ENCODE measurements at regions not wholly inside any gene's neighbourhood (a gene's known extent, or its start where the extent isn't known, plus 50 kb on each side); places are given as distances from the start of the nearest gene placed in this dataset.

DNA sequence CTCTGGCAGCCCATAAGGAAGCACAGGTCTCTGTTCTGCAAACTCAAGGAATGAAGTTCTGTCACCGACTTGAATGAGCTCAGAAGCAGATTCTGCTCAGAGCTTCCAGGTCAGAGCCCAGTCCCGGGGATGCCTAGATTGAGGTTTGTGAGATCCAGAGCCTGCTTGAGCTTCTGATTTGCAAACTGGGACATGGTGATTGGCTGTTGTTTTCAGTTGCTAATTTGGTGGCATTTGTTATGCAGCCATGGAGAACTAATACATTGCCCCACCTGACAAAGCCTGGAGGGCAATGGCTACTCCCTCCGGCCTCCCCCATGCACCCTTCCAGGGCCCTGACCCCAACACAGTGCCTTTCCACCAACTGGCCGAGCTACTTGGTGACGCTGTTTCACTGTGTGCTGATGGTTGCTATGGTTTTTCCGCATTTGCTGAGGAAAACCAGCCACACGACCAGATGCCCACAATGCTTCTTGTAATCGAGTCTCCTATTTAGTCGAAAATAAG is 379.5 kb upstream of the ATP10A start:
- Histone ChIP-seq H3K36me3 (no peaks in the 10 kb centered on the region), H3K27ac (no peak overlapping the region), H3K4me1 (no peaks in the 10 kb centered on the region), H3K9me3 (peaks cover 0 to 17% (median 0%) of the 10 kb centered on the region in 11 donors), H3K4me3 (no peak overlapping the region), H3K27me3 (no peaks in the 10 kb centered on the region)
- TF ChIP-seq, protein P1, sequence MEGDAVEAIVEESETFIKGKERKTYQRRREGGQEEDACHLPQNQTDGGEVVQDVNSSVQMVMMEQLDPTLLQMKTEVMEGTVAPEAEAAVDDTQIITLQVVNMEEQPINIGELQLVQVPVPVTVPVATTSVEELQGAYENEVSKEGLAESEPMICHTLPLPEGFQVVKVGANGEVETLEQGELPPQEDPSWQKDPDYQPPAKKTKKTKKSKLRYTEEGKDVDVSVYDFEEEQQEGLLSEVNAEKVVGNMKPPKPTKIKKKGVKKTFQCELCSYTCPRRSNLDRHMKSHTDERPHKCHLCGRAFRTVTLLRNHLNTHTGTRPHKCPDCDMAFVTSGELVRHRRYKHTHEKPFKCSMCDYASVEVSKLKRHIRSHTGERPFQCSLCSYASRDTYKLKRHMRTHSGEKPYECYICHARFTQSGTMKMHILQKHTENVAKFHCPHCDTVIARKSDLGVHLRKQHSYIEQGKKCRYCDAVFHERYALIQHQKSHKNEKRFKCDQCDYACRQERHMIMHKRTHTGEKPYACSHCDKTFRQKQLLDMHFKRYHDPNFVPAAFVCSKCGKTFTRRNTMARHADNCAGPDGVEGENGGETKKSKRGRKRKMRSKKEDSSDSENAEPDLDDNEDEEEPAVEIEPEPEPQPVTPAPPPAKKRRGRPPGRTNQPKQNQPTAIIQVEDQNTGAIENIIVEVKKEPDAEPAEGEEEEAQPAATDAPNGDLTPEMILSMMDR (IDR thresholded peaks at IDR 0.05), result no peak
- 68 to 78% methylated on average over 9 of the region's 9 CpGs for WGBS, 2 donors
- ATAC-seq (no peak), DNase-seq (no peak)
- intact Hi-C loops (cut with DNase I), result no loop called here

DNA sequence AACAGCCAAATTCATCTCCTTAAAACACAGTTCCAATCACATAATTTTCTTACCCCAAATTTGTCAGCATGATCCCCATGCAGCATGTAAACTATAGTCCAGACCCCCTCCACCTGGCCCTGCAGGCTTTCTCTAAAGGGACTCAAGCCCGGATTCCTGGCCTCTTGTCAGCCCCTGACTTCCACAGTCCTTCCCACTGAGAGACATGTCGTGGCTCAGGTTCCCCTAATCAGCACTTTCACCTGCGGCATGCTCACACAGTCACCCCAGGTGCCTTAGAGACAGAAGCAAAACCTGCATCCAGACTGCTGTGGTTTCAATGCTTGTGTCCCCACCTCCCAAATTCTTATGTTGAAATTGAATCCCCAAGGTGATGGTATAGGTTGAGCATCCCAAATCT is 372.7 kb upstream of the ATP10A start:
- TF ChIP-seq, protein P1 (IDR thresholded peaks at IDR 0.05), result no peak

DNA sequence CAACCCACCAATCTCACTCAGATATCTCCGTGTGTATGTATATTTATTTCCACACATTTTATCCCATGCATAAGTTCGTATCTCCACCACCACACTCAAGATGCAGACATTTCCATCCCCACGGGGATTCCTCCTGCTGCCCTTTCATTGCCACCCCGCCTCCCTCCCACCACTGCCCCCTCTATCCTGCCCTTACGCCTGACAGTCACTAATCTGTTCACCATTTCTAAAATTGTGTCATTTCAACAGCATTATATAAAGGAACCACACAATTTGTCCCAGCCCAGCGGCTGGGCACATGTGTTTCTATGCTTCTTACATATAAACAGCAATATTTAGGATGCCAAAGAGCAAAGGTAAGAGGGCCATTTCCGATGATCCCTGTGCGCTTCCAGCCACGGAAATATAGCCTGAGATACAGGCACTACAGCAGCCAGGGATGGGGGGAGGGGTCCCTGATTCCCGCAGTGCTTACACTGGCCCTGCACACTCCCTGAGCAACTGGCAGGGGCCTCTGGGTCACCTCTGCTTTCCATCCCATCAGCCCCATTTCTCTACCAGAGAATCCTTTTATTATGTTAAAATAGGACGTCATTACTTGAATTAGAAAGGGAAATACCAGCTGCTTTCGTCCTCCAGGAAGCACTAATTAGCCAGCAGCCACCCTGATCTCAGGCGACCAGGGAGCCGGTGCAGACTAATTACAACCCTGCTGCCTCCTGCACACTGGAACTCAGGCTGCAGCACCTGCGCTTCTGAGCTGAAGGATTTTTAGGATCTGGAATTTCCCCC is 372.0 kb upstream of the ATP10A start:
- DNase-seq (no peak), ATAC-seq (no peak)
- Histone ChIP-seq H3K9me3 (peaks cover 0 to 6% (median 0%) of the 10 kb centered on the region in 11 donors), H3K36me3 (no peaks in the 10 kb centered on the region), H3K27ac (no peak overlapping the region), H3K27me3 (no peaks in the 10 kb centered on the region), H3K4me1 (no peaks in the 10 kb centered on the region), H3K4me3 (no peak overlapping the region)
- intact Hi-C loops (cut with DNase I), result no loop called here
- WGBS, 2 donors, result 31 to 36% methylated on average over 15 of the region's 15 CpGs
- TF ChIP-seq, protein P1 (IDR thresholded peaks at IDR 0.05), result no peak

More for the DNA sequence above, 372.7 kb upstream of the ATP10A start:
- Histone ChIP-seq H3K4me1 (no peaks in the 10 kb centered on the region), H3K27ac (no peak overlapping the region), H3K4me3 (no peak overlapping the region), H3K9me3 (peaks cover 0 to 9% (median 0%) of the 10 kb centered on the region in 11 donors), H3K36me3 (no peaks in the 10 kb centered on the region), H3K27me3 (no peaks in the 10 kb centered on the region)
- intact Hi-C loops (cut with DNase I), result no loop called here
- ATAC-seq, result no peak
- no peak for DNase-seq
- WGBS, 2 donors, result 31 to 45% methylated on average over 3 of the region's 3 CpGs

DNA sequence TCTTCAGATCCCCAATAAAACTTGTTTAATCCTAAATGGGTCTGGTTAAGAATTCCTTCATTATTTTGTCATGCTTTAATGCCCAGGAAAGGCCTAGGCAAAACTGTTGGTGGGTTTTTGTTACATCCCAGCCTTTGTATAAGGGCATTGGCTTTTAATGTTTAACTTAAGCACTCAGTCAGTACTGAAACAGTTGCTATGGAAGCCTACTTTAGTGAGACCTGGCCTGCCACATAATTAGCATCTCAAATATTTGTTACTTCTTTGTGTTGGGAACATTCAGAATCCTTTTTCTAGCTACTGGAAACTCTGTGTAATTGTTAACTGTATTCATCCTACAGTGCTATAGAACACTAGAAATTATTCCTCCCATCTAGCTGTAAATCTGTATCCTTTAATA is 369.6 kb upstream of the ATP10A start:
- no peak overlapping the region for H3K4me3 ChIP-seq
- DNase-seq (no peak), ATAC-seq (no peak)
- intact Hi-C loops (cut with DNase I), result no loop called here
- H3K27me3 ChIP-seq, result no peaks in the 10 kb centered on the region
- peaks cover 0 to 8% (median 0%) of the 10 kb centered on the region in 11 donors for H3K9me3 ChIP-seq
- no peak overlapping the region for H3K27ac ChIP-seq
- TF ChIP-seq, protein P1 (IDR thresholded peaks at IDR 0.05), result no peak
- H3K36me3 ChIP-seq, result no peaks in the 10 kb centered on the region
- H3K4me1 ChIP-seq, result no peaks in the 10 kb centered on the region
